ES-I3 (cell line): ENCODE measurements at regions not wholly inside any gene's neighbourhood (a gene's known extent, or its start where the extent isn't known, plus 50 kb on each side); places are given as distances from the start of the nearest gene placed in this dataset.

Source experiments
- H3K36me3 ChIP-seq: 2 replicates; pipeline ENCODE4 v1.6.1; 2013; ENCODE audit warnings: mild to moderate bottlenecking, low read length, control low read depth, moderate library complexity; ENCODE audit not compliant: insufficient read depth
- H3K4me1 ChIP-seq: 2 replicates; pipeline ENCODE4 v1.6.1; 2013; ENCODE audit warnings: mild to moderate bottlenecking, control low read depth, low read length; ENCODE audit not compliant: insufficient read depth
- H3K9ac ChIP-seq: 2 replicates; pipeline ENCODE4 v1.6.1; 2013; ENCODE audit warnings: low read depth, mild to moderate bottlenecking, low read length, moderate library complexity
- H3K9me3 ChIP-seq: 2 replicates; pipeline ENCODE4 v1.6.1; 2013; ENCODE audit warnings: mild to moderate bottlenecking, low read length, moderate library complexity; ENCODE audit not compliant: control insufficient read depth, insufficient read depth

DNA sequence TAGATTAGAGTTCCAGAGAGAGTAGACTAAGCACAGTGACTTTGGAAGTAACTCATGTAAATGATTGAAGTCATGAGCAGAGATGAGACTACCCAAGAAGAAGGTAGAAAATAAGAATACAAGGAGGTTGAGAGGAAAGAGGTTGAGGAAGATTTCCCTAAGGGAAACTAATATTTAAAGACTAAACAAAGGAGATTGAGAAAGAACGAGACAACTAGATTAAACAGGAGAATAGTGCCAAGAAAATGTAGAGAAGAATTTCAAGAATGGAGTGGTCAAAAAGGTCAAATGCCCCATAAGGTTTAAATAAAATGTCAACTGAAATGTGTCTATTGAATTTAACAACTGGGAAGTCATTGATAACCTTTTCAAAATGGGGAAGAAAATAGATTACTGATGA lies 59.0 kb downstream of the RPS29 start:
- Histone ChIP-seq H3K9ac (no peak overlapping the region), H3K4me1 (no peaks in the 10 kb centered on the region), H3K36me3 (no peaks in the 10 kb centered on the region; the same call in 1 of the 2 replicates), H3K9me3 (no peaks in the 10 kb centered on the region)

DNA sequence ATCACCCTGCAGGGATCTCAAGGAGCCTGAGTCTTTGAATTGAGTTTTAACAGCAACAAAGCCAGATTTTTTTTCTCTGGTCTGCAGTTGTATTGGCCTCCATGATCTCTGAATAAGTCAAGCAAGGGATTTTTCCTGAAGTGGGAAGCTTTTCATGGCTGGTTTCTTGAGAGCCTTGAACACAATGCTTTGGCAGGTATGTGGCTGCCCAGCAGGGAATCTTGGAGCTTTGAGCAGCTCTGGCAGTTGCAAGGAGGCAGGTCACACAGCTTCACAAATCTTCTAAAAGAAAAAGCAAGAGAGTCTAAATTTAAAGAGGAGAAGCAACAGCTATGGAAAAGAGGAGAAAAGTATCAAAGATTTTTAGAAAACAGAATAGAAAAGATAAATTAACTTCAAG lies 60.1 kb downstream of the RPS29 start:
- no peaks in the 10 kb centered on the region; the same call in 1 of the 2 replicates for H3K36me3 ChIP-seq
- H3K9ac ChIP-seq: no peak overlapping the region
- no peaks in the 10 kb centered on the region for H3K4me1 ChIP-seq
- H3K9me3 ChIP-seq: no peaks in the 10 kb centered on the region

DNA sequence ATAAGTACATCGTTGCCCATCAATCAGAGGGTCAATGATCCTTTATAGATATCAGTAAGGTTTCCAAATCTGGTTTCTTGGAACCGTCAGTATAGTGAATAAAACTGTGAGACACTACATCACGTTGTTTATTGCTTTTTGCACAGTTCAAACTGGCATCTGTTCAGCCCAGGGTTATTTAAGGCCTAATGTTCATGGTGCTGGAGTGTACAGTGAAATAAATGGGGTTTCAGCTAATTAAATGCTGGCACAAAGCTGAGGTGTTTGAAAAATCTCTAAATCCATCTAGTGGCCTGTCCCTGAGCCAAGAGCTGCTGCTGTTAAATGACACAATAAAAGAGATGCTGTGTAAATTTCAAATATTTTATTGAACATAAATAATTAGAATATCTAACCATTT lies 69.9 kb downstream of the RPS29 start:
- H3K4me1 ChIP-seq: no peaks in the 10 kb centered on the region

DNA sequence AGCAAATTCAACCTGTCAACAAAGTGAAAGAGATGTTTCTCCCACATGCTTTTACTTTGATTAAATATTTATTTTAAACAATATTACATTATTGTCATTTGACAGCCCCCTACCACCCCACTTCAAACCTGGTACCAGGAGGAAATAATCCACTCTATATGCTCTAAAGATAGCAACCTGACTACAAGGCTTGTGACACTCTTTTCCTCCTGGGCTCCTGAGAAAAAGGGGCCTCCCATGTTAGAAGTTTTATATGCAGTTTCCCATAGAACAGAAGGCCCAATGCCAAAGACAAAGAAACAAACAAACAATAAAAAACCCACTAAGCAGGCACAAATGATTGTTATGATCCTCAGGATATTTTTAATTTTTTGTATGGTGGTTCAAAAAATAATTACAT lies 73.6 kb downstream of the RPS29 start:
- Histone ChIP-seq H3K9me3 (no peaks in the 10 kb centered on the region; the same call in 1 of the 2 replicates), H3K9ac (no peak overlapping the region), H3K4me1 (no peaks in the 10 kb centered on the region), H3K36me3 (no peaks in the 10 kb centered on the region)

More for the DNA sequence above, 69.9 kb downstream of the RPS29 start:
- no peaks in the 10 kb centered on the region for H3K9me3 ChIP-seq
- no peak overlapping the region for H3K9ac ChIP-seq
- H3K36me3 ChIP-seq: no peaks in the 10 kb centered on the region

DNA sequence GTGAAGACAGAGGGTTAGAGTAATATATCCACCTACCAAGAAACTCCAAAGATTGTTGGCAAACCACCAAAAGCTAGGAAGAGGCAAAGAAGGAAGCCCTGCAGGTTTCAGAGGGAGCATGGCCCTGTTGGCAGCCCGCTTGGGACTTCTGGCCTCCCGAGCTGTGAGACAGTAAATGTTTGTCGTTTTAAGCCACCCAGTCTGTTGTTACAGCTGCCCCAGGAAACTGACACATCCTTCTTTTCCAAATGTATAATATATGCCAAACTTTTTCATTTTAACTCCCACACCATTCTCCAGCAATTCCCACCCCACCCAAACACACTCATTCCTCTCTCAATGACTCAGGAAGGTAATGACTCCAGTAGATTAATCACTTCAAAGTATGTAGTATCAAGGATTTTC lies 74.0 kb downstream of the RPS29 start:
- H3K9me3 ChIP-seq: no peaks in the 10 kb centered on the region; the same call in 1 of the 2 replicates
- H3K4me1 ChIP-seq: no peaks in the 10 kb centered on the region
- no peaks in the 10 kb centered on the region for H3K36me3 ChIP-seq
- H3K9ac ChIP-seq: no peak overlapping the region

- H3K36me3 ChIP-seq: no peaks in the 10 kb centered on the region
- no peak overlapping the region for H3K9ac ChIP-seq
- H3K4me1 ChIP-seq: 0 out of 2 replicates have a peak, but pooled peaks cover 4% of the 10 kb centered on the region
- no peaks in the 10 kb centered on the region; the same call in 1 of the 2 replicates for H3K9me3 ChIP-seq
Measured at GRCh38 chr14:49508124-49508523, 78.1 kb downstream of the RPS29 start.

DNA sequence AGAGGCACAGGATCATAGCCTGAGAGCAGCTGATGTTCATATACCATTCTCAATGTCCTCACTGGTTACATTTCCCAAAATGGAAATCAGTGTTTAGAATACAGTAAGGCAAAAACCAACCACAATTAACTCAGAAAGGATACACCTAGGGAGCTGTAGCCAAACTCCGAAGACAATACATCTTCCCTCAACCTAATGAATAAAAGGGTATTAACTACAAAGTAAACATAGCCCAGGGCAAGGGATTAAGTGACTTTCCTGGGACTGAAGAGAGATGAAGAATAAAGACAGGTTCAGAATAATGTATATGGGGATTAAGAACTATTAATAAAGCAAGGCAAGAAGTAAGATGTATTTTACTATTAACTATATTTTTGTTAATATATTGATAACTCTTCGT lies 79.5 kb downstream of the RPS29 start:
- Histone ChIP-seq H3K9ac (no peak overlapping the region), H3K36me3 (no peaks in the 10 kb centered on the region), H3K9me3 (no peaks in the 10 kb centered on the region; the same call in 1 of the 2 replicates), H3K4me1 (0 out of 2 replicates have a peak, but pooled peaks cover 4% of the 10 kb centered on the region)

DNA sequence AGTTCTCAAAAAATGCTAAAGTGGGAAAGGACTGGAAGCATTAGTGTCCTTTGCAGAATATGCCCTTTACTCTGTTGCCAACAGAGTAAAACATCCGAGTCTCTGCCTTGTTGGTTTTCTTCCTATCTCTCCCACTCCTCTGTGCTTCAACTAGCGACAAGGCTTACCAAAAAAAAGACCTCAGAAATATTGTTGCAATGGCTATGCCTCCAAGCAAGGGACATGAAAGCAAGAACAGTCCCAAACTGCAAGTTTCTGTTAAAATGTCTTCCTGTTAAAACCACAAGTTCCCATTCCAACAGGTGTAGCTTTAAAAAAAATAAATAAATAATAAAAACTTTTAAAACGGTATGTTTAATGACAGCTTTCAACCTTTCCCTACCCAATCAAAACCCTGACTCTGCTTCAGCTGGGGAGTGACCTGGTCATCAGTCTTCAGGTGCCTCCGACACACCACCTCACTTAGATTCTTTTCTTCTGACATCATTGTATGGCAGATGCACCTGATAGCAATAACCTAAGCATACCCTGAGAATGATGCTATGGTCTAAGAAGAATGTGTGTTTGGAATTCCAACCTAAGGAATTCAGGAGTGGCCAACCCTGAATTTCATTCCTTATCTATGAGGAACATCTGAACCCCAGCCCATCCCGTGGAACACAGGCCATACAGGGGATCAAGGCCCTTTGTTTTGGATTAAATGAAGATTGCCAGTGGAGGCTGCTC lies 81.0 kb downstream of the RPS29 start:
- Histone ChIP-seq H3K9ac (no peak overlapping the region), H3K36me3 (no peaks in the 10 kb centered on the region), H3K4me1 (0 out of 2 replicates have a peak, but pooled peaks cover 4% of the 10 kb centered on the region), H3K9me3 (no peaks in the 10 kb centered on the region; the same call in 1 of the 2 replicates)

GRCh38 chr14:49497725-49498348 lies 88.3 kb downstream of the RPS29 start:
- Histone ChIP-seq H3K36me3 (no peaks in the 10 kb centered on the region), H3K4me1 (no peaks in the 10 kb centered on the region), H3K9ac (no peak overlapping the region), H3K9me3 (no peaks in the 10 kb centered on the region)

- Histone ChIP-seq H3K36me3 (no peaks in the 10 kb centered on the region), H3K4me1 (no peaks in the 10 kb centered on the region), H3K9ac (no peak overlapping the region), H3K9me3 (no peaks in the 10 kb centered on the region)
Measured at GRCh38 chr14:49497267-49497666, 88.9 kb downstream of the RPS29 start.

GRCh38 chr14:49494836-49495235 lies 91.3 kb downstream of the RPS29 start:
- no peak overlapping the region for H3K9ac ChIP-seq
- no peaks in the 10 kb centered on the region for H3K9me3 ChIP-seq
- H3K4me1 ChIP-seq: no peaks in the 10 kb centered on the region
- no peaks in the 10 kb centered on the region for H3K36me3 ChIP-seq

DNA sequence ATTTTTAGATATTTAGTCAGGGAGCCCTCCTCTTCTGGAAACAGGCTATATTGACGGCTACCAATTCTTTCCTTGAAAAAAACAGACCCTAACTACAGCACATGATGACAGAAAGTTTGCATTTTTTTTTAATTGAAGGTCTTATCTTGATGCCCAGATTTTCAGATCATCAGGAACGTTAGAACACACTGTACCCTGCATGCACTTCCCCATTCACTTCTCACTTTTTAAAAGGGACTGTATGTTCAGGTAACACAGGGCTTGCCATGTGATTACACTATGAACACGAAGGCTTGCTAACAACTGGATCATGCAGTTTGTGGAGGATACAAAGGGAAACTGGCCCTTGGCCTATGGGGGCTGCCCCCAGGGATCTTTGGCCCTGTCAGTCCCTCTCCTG lies 92.6 kb downstream of the RPS29 start:
- H3K4me1 ChIP-seq: no peaks in the 10 kb centered on the region
- H3K9ac ChIP-seq: no peak overlapping the region
- no peaks in the 10 kb centered on the region for H3K9me3 ChIP-seq
- H3K36me3 ChIP-seq: no peaks in the 10 kb centered on the region

GRCh38 chr14:49492151-49492550 lies 94.0 kb downstream of the RPS29 start:
- no peaks in the 10 kb centered on the region for H3K36me3 ChIP-seq
- H3K4me1 ChIP-seq: no peaks in the 10 kb centered on the region
- no peaks in the 10 kb centered on the region for H3K9me3 ChIP-seq
- H3K9ac ChIP-seq: no peak overlapping the region

DNA sequence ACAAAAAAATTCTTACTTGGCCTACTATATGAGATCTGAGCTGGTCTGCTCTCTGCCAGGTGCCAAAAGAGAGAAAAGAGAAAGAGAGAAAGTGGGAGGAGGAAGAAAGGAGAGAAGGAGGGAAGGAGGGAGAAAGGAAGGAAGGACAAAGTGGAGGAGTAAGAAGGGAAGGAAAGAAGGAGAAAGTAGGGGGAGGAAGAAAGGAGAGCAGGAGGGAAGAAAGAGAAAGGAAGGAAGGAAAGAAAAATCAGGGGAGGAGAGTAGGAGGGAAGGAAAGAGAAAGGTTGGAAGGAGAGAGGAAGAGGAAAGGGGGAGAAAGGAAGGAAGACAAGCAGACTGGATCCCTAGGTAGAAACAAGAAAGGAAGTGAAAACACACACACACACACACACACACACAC lies 96.8 kb downstream of the RPS29 start:
- no peaks in the 10 kb centered on the region for H3K4me1 ChIP-seq
- no peak overlapping the region for H3K9ac ChIP-seq
- no peaks in the 10 kb centered on the region for H3K9me3 ChIP-seq
- no peaks in the 10 kb centered on the region for H3K36me3 ChIP-seq

GRCh38 chr14:49487238-49487637 lies 98.9 kb downstream of the RPS29 start:
- Histone ChIP-seq H3K4me1 (no peaks in the 10 kb centered on the region), H3K9me3 (no peaks in the 10 kb centered on the region), H3K9ac (no peak overlapping the region), H3K36me3 (no peaks in the 10 kb centered on the region)
